HG03575 (cell line): ENCODE measurements at regions not wholly inside any gene's neighbourhood (a gene's known extent, or its start where the extent isn't known, plus 50 kb on each side); places are given as distances from the start of the nearest gene placed in this dataset.
"Not testable (repeated sequence)": the region's sequence is repeated elsewhere in the genome, so short reads cannot be mapped to it uniquely, and the experiment has no call there.

ENCODE experiments used
- ATAC-seq: cut with Tn5 transposase; IDR thresholded peaks from one replicate; pipeline ENCODE4 v1.9.1; 2021; ENCODE audit not compliant: unreplicated experiment, insufficient number of reproducible peaks, low FRiP score; ENCODE audit errors: extremely low read depth

DNA sequence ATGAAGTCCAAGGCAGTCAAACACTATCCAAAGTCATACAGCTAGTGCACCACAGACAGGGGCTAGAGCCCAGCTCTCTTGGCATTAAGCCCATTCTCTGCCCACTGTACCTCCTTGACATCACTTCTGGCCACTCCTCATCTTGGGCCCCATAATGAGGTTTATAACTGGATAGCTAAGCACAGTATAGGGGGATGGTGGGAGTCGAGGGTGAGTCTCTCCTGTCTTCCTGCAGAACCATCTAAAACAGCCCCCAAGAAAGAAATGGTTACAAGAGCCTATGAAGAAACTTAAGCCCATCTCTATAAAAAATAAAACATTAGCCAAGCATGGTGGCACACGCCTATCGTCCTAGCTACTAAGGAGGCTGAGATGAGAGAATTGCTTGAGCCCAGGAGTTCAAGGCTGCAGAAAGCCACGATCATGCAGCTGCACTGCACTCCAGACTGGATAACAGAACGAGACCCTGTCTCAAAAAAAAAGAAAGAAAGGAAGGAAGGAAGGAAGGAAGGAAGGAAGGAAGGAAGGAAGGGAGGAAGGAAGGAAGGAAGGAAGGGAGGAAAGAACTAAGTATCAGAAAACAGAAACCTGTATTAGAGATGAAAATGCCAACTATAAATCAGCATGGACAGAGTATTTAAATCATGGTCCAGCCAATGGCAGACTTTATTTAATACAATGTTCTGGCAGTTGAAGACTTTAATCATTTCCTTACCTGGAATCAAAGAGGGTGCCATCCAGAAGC is 134.3 kb upstream of the VOPP1 start:
- ATAC-seq: not testable (repeated sequence)

DNA sequence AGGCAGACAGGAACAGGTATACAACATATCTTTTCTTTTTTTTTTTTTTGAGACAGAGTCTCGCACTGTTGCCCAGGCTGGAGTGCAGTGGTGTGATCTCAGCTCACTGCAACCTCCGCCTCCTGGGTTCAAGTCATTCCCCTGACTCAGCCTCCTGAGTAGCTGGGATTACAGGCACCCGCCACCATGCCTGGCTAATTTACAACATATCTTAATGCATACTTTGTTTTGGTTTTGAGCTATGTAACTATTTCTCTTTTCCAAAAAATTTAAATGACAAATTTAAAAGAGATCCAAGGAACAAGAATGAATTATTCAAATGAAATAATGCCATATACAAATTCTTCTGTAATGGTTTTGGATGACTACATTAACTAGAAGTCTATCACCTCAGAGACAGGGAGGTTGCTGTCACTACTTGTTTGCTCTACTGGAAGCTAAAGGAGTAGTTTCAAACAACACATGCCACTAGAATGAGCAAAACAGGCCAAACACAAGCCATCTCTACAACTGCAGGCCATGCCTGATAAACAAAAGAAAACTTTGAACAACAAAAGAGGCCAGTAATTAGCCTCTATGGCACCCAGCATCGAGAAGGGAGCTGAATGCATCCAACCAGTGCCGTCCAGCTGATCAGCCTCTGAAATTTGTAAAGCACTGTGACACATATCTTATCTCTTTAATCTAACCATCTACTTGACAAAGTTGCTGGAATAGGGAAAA is 133.6 kb upstream of the VOPP1 start:
- ATAC-seq: not testable (repeated sequence)

DNA sequence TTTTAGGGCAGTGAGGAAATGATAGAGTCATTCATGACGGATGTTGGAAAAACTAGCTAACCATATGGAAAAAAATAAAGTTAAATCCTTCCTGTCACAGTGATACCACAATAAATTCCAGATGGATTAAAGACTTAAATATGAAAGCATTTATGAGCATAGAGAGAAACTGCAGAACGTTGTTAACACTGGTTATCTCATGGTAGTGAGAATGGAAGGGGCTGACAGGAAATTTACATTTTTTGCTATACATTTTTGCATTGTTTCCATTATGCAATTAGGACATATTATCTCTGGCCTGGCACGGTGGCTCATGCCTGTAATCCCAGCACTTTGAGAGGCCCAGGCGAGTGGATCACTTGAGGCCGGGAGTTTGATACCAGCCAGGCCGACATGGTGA is 130.5 kb upstream of the VOPP1 start:
- not testable (repeated sequence) for ATAC-seq

DNA sequence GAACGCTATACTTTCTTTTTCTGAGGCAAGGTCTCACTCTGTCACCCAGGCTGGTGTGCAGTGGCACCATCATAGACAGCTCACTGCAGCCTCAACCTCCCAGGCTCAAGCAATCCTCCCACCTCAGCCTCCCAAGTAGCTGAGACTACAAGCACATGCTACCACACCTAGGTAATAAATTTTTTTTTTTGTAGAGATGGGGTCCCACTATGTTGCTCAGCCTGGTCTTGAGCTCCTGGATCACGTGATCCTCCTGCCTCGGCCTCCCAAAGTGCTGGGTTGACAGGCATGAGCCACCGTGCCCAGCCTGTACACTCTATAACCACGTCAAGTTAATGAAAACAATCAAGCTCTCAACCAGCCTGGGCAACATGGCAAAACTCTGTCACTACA is 127.1 kb upstream of the VOPP1 start:
- ATAC-seq: not testable (repeated sequence)

DNA sequence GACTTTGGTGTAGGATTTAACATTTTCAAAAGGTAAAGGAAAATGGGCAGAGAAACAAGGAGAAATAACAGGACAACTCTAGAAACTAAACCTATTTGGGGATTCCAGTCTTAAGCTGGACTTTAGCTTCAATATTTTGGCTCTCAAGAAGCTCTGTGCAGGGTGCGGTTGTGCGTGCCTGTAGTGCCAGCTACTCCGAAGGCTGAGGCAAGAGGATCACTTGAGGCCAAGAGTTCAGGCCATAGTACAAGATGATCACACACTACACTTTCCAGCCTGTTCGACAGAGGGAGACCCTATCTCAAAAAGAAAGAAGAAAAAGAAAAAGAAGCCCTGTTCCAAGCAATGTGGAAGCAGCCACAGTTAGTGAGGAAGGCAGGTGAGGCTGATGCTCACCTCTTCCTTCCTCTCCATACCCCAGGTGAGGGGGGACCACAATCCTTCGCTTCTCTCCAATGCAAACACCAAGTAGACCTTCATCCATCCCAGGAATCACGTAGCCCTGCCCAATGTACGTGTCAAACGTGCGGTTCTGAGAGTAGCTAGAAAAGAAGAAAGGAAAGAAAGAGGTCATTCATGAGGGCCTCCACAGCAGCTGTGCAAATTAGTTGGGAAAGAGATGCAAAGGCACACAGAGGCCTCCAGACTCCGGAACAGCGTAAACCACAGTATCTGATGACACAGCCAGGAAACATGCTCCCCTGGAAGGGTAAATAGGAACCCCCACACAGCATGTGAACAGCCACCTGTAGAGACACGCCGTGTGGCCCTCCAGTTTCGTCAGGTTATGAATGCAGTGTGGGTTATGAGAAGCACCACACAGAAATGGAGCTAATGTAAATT is 126.5 kb upstream of the VOPP1 start:
- ATAC-seq: peak; percentile 71

DNA sequence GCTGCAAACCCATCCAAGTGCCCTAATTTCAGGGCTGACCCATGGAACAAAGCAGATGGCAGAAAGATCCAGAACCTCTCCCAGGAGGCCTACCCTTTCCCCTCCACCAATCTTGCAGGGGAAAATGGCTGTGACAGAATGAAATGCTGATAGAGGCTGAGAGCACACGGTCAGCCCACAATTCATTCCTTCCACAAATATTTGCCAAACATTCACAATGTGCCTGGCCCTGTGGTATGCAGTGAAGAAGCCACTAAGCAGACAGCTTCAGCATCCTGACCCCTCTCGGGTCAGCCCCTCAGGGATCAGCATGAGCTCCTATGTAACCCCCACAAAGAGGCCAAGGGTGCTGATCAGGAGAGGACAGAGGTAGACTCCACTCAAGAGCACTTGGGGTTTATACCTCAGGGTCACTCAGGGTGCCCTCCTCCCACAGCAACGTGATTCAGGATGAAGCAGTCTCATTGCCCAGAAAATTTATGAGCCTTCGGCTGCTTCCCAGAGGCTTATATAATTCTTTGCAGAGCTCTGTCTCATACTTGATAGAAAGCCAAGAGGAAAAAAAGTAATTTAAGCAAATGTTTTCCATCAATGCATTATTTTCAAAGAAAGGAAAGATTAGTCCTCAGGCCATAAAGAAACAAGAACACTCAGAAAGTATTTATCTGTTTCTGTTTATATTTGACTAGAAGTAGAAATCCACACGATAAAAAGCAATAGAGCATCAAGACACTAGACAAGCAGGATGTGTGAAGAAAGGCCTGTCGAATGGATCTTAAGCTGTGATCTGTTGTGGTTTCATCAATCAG is 123.8 kb upstream of the VOPP1 start:
- not testable (repeated sequence) for ATAC-seq

DNA sequence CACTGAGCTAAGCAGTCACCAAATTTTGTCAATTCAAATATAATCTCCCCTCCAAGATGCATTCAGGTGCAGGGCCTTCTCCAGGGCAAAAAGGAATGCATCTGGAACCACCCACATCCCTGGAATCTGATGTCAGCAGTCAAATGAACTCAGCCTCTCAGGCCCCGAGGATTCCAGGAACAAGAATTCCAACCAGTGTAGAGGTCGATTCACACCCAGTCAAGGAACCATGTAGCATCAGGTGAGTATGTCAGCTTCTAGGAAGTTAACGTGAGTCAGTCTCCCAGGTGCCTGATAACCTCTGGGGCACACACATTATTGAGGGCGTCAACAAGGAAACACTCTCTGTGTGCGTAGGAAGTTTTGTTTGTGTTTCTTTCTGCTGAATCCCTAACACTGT is 122.2 kb upstream of the VOPP1 start:
- not testable (repeated sequence) for ATAC-seq

DNA sequence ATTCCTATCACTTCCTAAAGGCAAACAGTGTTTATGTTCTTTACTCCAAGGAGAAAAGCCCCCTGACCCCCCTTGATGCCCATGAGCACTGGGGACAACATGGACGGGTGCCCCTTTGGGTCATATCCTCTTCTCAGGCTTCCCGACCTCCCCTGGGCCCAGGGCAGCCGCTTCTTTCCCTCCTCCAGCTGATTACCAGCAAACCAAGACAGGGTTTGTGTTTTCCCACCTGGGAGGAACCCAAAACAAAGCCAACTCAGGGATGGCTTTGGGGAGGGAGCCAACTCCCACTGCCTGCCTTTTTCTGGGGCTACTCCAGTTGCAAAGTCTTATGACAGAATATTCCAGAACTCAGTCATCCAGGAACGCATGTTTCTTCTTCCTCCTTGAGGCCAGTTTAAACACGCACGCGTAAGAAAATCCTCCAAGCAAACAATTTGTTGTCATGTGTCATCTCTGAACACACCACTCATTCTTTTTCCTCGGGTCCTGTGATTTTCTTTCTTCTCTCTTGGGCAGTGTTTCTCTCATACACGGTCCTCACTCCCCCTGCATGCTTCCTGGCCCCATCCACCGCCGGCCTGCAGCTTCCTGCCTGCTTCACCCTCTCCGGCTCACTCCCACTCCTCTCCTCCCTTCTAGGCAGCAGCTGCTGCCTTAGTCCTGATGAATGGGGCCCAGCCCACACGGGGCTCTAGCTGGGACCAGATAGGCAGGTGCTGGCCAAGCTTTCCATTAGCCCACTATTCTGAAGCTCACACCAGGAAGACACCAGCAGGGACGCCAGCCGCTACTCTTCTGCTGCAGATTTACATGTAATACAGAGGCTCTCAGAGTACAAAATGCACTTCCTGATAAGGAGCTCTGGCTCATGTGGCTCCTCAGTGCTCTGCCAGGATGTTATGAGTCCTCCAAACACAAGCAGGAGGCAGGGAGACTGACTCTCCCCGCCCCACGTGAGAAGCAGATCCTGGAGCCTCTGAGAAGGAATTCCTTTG is 116.7 kb upstream of the VOPP1 start:
- not testable (repeated sequence) for ATAC-seq

DNA sequence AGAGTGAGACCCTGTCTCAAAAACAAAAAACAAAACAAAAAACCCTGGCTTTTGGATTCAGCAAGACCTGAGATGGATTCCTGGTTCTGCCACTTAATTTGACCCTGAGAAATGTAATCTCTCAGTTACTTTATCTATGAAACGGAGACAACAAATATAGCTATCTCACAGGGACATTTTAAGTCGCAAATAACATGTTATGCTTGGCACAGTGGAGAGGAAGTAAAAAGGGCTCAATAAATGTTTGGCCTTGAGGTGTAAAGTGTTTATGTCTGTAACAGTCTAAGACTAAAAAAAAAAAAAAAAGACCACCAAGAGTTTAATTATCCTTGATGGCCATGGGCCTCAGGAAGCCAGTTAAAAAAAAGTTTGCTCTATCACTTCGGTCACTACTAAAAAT is 116.0 kb upstream of the VOPP1 start:
- ATAC-seq: not testable (repeated sequence)

DNA sequence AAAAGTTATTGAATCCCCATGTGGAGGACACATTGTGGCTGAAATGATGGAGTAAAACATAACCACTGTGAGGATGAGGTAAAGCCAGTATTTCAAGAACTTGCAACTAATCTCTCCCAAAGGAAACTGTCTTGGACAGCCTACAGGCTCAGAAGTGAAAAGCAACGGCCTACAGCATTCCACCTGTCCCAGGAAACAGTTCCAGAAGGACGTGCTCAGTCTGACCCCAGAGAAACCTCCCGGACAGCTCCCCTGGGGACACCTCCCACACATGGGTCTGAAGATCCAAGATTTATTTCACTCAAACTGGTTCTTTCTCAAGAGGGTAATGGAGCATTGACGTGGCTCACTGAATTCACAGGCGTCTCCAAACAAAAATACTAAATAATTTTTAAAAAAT is 115.0 kb upstream of the VOPP1 start:
- ATAC-seq: not testable (repeated sequence)

DNA sequence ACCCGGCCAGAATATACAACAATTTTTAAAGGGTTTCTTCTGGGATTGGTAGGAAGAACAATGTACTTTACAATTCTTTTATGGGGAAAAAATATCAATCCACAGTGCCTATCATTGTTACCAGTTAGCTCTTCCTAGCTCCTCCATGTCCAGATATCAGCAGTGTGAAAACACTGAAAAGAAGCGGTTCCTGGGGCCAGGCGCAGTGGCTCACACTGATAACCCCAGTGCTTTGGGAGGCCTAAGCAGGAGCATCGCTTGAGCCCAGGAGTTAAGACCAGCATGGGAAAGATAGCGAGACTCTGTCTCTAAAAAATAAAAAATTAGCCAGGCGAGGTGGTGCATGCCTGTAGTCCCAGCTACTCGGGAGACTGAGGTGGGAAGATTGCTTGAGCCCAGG is 114.5 kb upstream of the VOPP1 start:
- ATAC-seq: not testable (repeated sequence)

DNA sequence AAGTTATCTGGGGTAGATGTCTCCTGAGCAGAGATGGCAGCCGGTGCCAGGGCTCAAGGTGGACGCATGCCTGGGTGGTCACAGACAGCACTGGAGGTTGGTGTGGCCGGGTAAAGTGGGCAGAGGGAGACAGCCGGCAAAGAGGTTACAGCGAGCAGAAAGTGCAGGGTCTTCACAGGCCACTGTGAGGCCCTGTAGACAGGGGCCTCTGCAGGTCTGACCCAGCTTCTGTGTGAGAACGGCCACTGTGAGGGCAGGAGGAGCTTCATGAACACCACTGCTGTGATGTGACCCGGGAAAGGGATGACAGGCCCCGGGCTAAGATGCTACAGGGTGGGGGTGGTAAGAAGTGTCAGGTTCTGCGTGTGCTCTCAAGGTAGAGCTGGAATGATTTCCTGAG is 111.2 kb upstream of the VOPP1 start:
- ATAC-seq: not testable (repeated sequence)

DNA sequence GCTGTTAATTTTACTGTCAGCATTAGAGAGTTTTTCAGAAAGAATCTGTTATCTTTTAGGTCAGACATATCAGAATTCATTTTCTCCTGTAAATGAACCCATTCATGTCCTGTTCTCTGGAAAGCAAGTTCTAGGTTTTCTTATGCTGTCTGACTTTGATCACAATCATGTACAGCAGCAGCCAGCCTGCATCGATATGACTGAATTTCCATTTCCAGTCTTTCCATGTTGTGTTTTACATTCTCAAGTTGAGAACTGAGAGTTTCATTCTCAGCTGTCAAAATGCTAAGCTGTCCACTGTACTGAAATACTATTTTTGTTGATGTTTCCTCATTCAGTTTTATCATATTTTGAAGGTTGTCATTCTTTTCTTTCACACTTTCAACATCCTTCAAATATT is 103.3 kb upstream of the VOPP1 start:
- not testable (repeated sequence) for ATAC-seq

DNA sequence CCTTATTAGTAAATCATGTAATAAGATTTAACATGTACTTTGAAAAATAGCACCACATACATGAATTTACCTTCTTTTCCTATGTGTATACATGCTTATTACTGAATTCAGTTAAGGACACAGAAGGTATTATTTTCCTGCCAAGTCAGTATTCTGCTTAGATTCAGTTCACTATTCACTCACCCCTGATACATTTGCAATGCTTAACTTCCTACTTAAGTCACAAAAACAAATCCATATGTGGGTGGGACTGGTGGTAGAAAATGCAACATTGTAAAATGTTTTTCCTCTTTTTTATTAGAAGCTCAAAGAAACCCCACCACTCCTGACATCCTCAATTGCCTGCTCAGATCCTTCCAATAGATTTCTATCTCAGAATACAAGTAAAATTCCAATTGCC is 101.2 kb upstream of the VOPP1 start:
- not testable (repeated sequence) for ATAC-seq

DNA sequence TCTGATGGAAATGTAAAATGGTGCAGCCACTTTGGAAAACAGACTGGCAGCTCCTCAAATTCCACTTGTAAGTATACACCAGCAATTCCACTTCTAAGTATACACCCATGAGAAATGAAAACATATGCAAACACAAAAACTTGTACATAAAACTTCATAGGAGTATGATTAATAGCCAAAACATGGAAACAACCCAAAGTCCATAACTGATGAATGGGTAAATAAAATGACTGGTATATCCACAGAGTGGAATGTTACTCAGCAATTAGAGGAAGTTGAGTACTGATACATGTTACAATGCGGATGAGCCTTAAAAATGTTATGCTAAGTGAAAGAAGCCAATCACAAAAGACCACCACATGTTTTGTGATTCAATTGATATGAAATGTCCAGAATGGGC is 99.8 kb upstream of the VOPP1 start:
- not testable (repeated sequence) for ATAC-seq

DNA sequence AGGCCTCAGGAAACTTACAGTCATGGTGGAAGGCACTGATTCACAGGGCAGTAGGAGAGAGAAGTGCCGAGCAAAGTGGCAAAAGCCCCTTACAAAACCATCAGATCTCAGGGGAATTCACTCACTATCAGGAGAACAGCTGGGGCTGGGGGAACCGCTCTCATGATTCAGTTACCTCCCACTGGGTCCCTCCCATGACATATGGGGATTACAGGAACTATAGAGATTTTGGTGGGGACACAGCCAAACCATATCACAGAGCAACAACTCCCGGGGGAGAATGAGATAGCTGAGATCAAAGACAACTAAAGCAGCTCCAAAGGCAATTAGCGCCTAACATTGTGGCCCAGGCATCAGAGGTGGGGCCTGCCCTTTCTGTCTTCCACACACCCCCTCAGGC is 85.4 kb upstream of the VOPP1 start:
- ATAC-seq: no peak

DNA sequence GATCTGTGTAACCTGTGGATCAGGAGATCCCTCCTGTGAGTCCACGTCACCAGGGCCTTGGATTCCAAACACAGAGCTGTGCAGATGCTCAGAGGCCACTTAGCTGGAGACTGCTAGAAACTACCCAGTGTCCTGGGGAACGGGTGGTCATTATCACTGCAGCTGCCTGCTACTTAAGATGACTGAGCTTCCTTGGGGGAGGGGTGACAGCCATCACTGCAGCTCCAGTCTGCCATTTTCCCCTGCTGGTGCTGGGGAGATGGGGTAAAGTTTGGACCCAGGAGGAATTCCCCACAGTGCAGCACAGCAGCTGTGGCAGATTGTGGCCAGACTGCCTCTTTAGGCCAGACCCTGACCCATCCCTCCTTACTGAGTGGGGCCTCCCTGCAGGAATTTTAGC is 78.8 kb upstream of the VOPP1 start:
- no peak for ATAC-seq

DNA sequence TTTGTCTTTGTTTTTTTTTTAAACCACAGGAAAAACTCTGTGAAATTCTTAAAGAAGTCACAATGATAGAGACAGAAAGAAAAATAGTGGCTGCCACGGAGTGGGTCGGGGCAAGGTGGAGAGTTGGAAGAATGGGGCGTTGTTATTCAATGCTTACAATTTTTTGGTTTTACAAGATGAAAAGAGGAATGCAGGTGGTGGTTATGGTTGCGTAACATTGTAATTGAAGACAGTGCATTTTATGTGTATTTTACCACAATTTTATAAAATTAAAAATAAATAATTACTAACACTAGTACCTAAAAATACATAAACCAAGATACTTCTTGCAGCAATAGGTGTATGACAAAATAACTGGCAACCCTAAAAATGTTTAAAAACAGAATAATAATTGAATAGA is 76.9 kb upstream of the VOPP1 start:
- no peak for ATAC-seq
